Panc1 (cell line): ENCODE measurements at regions not wholly inside any gene's neighbourhood (a gene's known extent, or its start where the extent isn't known, plus 50 kb on each side); places are given as distances from the start of the nearest gene placed in this dataset.

Source experiments
- POLR2AphosphoS5 ChIP-seq: IDR thresholded peaks from 2 replicates; pipeline ENCODE4 v1.6.1; 2012; ENCODE audit warnings: mild to moderate bottlenecking, low read depth, low read length, moderate library complexity
- TF ChIP-seq, protein P1 (sequence below): fragments of 450-650 bp; IDR thresholded peaks from 2 replicates; pipeline ENCODE4 v1.5.1; 2017; ENCODE audit warnings: mild to moderate bottlenecking

- TF ChIP-seq, protein P1, sequence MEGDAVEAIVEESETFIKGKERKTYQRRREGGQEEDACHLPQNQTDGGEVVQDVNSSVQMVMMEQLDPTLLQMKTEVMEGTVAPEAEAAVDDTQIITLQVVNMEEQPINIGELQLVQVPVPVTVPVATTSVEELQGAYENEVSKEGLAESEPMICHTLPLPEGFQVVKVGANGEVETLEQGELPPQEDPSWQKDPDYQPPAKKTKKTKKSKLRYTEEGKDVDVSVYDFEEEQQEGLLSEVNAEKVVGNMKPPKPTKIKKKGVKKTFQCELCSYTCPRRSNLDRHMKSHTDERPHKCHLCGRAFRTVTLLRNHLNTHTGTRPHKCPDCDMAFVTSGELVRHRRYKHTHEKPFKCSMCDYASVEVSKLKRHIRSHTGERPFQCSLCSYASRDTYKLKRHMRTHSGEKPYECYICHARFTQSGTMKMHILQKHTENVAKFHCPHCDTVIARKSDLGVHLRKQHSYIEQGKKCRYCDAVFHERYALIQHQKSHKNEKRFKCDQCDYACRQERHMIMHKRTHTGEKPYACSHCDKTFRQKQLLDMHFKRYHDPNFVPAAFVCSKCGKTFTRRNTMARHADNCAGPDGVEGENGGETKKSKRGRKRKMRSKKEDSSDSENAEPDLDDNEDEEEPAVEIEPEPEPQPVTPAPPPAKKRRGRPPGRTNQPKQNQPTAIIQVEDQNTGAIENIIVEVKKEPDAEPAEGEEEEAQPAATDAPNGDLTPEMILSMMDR = no peak
- TF ChIP-seq POLR2AphosphoS5 = no peak
Measured at GRCh38 chr7:19239951-19240350, 94.7 kb upstream of the FERD3L start.
